Stomach (tissue), 4 donors: ENCODE measurements at regions not wholly inside any gene's neighbourhood (a gene's known extent, or its start where the extent isn't known, plus 50 kb on each side); places are given as distances from the start of the nearest gene placed in this dataset.

Experiments used
- EP300 ChIP-seq: sonication (generic); formaldehyde crosslinking; IDR thresholded peaks from one replicate; pipeline ENCODE4 v1.6.1; 2017; ENCODE audit warnings: antibody characterized with exemption
- POLR2A ChIP-seq, 4 donors: fragments of 450-650 bp; IDR thresholded peaks; one replicate each; pipeline ENCODE4 v1.6.1; 2016; ENCODE audit warnings: antibody characterized with exemption in 4 of 4, control low read depth in 2 of 4, mild to moderate bottlenecking in 1 of 4, moderate library complexity in 1 of 4
- TF ChIP-seq, protein P1 (sequence below), 7 experiments: fragments of 450-650 bp in 4 of 7; fragments of 200-600 bp in 3 of 7; sonication (generic) in 3 of 7; IDR thresholded peaks; one replicate each; pipeline ENCODE4 v1.5.1; 2016 to 2019; ENCODE audit warnings: antibody characterized with exemption in 7 of 7, control low read depth in 2 of 7, mild to moderate bottlenecking in 1 of 7

- TF ChIP-seq, protein P1, sequence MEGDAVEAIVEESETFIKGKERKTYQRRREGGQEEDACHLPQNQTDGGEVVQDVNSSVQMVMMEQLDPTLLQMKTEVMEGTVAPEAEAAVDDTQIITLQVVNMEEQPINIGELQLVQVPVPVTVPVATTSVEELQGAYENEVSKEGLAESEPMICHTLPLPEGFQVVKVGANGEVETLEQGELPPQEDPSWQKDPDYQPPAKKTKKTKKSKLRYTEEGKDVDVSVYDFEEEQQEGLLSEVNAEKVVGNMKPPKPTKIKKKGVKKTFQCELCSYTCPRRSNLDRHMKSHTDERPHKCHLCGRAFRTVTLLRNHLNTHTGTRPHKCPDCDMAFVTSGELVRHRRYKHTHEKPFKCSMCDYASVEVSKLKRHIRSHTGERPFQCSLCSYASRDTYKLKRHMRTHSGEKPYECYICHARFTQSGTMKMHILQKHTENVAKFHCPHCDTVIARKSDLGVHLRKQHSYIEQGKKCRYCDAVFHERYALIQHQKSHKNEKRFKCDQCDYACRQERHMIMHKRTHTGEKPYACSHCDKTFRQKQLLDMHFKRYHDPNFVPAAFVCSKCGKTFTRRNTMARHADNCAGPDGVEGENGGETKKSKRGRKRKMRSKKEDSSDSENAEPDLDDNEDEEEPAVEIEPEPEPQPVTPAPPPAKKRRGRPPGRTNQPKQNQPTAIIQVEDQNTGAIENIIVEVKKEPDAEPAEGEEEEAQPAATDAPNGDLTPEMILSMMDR (IDR thresholded peaks at IDR 0.05): no peak
- TF ChIP-seq POLR2A (IDR thresholded peaks at IDR 0.05) (no peak), EP300 (no peak)
These were observed 358.9 kb downstream of the CTTN start for GRCh38 chr11:70757241-70757640.
